ENCODE measurements at regions not wholly inside any gene's neighbourhood (a gene's known extent, or its start where the extent isn't known, plus 50 kb on each side); places are given as distances from the start of the nearest gene placed in this dataset.

DNA sequence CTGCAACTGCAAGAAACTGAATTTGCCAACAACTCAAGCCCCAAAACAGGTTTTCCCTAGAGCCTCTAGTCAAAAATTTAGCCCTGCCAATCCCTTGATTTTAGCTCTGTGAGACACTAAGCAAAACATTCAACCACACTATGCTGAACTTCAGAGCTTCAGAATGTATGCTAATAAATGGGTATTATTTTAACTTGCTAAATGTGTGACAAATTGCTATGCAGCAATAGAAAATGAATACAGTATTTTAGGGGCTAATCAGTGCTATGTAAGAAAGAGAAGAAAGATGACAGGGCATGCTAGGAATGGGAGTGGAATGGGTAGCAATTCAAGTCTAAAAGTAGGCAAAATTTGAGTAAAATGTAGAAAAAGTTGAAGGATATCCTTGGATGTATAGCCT lies 223.9 kb upstream of the NOL4 start:
- TF ChIP-seq CTCF (IDR thresholded peaks at IDR 0.05) (no peak), EP300 (IDR thresholded peaks at IDR 0.05) (no peak)
